GM18498 (cell line): ENCODE measurements at regions not wholly inside any gene's neighbourhood (a gene's known extent, or its start where the extent isn't known, plus 50 kb on each side); places are given as distances from the start of the nearest gene placed in this dataset.

Source experiments
- ATAC-seq: cut with Tn5 transposase; IDR thresholded peaks from one replicate; pipeline ENCODE4 v1.9.1; 2021; ENCODE audit warnings: mild to moderate bottlenecking, moderate library complexity; ENCODE audit not compliant: unreplicated experiment

GRCh38 chr6:4620284-4621151, 155.7 kb upstream of the CDYL start:
- ATAC-seq = no peak

- no peak for ATAC-seq
Observed at GRCh38 chr6:4616311-4616710, 159.9 kb upstream of the CDYL start.

- ATAC-seq = no peak
Observed at GRCh38 chr6:4615891-4616290, 160.3 kb upstream of the CDYL start.

GRCh38 chr6:4615231-4615630, 161.0 kb upstream of the CDYL start:
- ATAC-seq = no peak

GRCh38 chr6:4614637-4615036, 161.6 kb upstream of the CDYL start:
- ATAC-seq = no peak

GRCh38 chr6:4613795-4614194, 162.4 kb upstream of the CDYL start:
- ATAC-seq = no peak

GRCh38 chr6:4613381-4613780, 162.8 kb upstream of the CDYL start:
- ATAC-seq = no peak

GRCh38 chr6:4612636-4613171, 163.5 kb upstream of the CDYL start:
- no peak for ATAC-seq

- ATAC-seq = no peak
Observed at GRCh38 chr6:4611429-4612129, 164.6 kb upstream of the CDYL start.

GRCh38 chr6:4610256-4610655, 165.9 kb upstream of the CDYL start:
- no peak for ATAC-seq

- ATAC-seq = no peak
Observed at GRCh38 chr6:4608361-4609115, 167.7 kb upstream of the CDYL start.

- no peak for ATAC-seq
Observed at GRCh38 chr6:4607793-4608192, 168.4 kb upstream of the CDYL start.

GRCh38 chr6:4606821-4607704, 169.1 kb upstream of the CDYL start:
- ATAC-seq = no peak

- ATAC-seq = no peak
Observed at GRCh38 chr6:4606016-4606415, 170.2 kb upstream of the CDYL start.

- ATAC-seq = no peak
Observed at GRCh38 chr6:4603856-4604369, 172.3 kb upstream of the CDYL start.

GRCh38 chr6:4603291-4603690, 172.9 kb upstream of the CDYL start:
- ATAC-seq = no peak

GRCh38 chr6:4599924-4600323, 176.3 kb upstream of the CDYL start:
- no peak for ATAC-seq

- ATAC-seq = no peak
Observed at GRCh38 chr6:4598384-4598995, 177.7 kb upstream of the CDYL start.

GRCh38 chr6:4593951-4594350, 182.3 kb upstream of the CDYL start:
- ATAC-seq = no peak

GRCh38 chr6:4592026-4592425, 184.2 kb upstream of the CDYL start:
- no peak for ATAC-seq
